GM23338 (cell line): ENCODE measurements at regions not wholly inside any gene's neighbourhood (a gene's known extent, or its start where the extent isn't known, plus 50 kb on each side); places are given as distances from the start of the nearest gene placed in this dataset.

Experiments used
- ATAC-seq: fragments of 200-7000 bp; cut with Tn5 transposase; 3 replicates; pipeline ENCODE4 v1.9.1; 2020
- DNase-seq: peaks from one replicate; pipeline ENCODE4 v3.0.0-alpha.2; 2015; ENCODE audit warnings: low spot score
- H2AFZ ChIP-seq: fragments of 200-600 bp; sonication (generic); 2 replicates; pipeline ENCODE4 v1.8.0; 2016; ENCODE audit warnings: antibody characterized with exemption, mild to moderate bottlenecking, moderate library complexity
- H3F3A ChIP-seq: fragments of 200-600 bp; sonication (generic); replicated peaks from 2 replicates; pipeline ENCODE4 v1.8.0; 2017; ENCODE audit warnings: antibody characterized with exemption, mixed run types, low read depth
- H3K27ac ChIP-seq: fragments of 200-600 bp; sonication (generic); 2 replicates; pipeline ENCODE4 v1.6.1; 2016; ENCODE audit warnings: low read depth
- H3K27me3 ChIP-seq: fragments of 200-600 bp; sonication (generic); 2 replicates; pipeline ENCODE4 v1.8.0; 2016; ENCODE audit warnings: mild to moderate bottlenecking, mixed run types, moderate library complexity; ENCODE audit not compliant: insufficient read depth
- H3K36me3 ChIP-seq: fragments of 200-600 bp; sonication (generic); 2 replicates; pipeline ENCODE4 v1.8.0; 2016; ENCODE audit warnings: mild to moderate bottlenecking; ENCODE audit not compliant: insufficient read depth
- H3K4me1 ChIP-seq: fragments of 200-600 bp; sonication (generic); 2 replicates; pipeline ENCODE4 v1.8.0; 2016; ENCODE audit warnings: mild to moderate bottlenecking, moderate library complexity; ENCODE audit not compliant: insufficient read depth
- H3K4me2 ChIP-seq: fragments of 200-600 bp; sonication (generic); 2 replicates; pipeline ENCODE4 v1.7.1; 2017; ENCODE audit warnings: mixed run types
- H3K4me3 ChIP-seq: fragments of 200-600 bp; sonication (generic); 2 replicates; pipeline ENCODE4 v1.6.1; 2016; ENCODE audit warnings: mixed run types
- H3K79me2 ChIP-seq: fragments of 200-600 bp; sonication (generic); replicated peaks from 2 replicates; pipeline ENCODE4 v1.8.0; 2017; ENCODE audit warnings: mild to moderate bottlenecking; ENCODE audit not compliant: insufficient read depth
- H3K9me2 ChIP-seq: fragments of 200-600 bp; sonication (generic); 2 replicates; pipeline ENCODE4 v1.8.0; 2017; ENCODE audit not compliant: insufficient read depth
- H4K20me1 ChIP-seq: fragments of 200-600 bp; sonication (generic); replicated peaks from 2 replicates; pipeline ENCODE4 v1.8.0; 2017; ENCODE audit warnings: mild to moderate bottlenecking; ENCODE audit not compliant: insufficient read depth
- H3K27ac Mint-ChIP-seq: 2 replicates; pipeline ENCODE4 v1.8.0; 2020; ENCODE audit warnings: inconsistent platforms, mild to moderate bottlenecking, moderate library complexity, mixed read lengths
- H3K27me3 Mint-ChIP-seq: 3 replicates; pipeline ENCODE4 v1.8.0; 2022; ENCODE audit warnings: low read depth, mild to moderate bottlenecking, moderate library complexity, mixed read lengths, inconsistent platforms; ENCODE audit not compliant: insufficient read depth, poor library complexity
- H3K36me3 Mint-ChIP-seq: 3 replicates; pipeline ENCODE4 v1.8.0; 2021; ENCODE audit warnings: low read depth, mild to moderate bottlenecking, inconsistent platforms, moderate library complexity, mixed read lengths
- H3K4me1 Mint-ChIP-seq: 3 replicates; pipeline ENCODE4 v1.8.0; 2020; ENCODE audit warnings: mild to moderate bottlenecking, inconsistent platforms, mixed read lengths
- H3K4me3 Mint-ChIP-seq: 3 replicates; pipeline ENCODE4 v1.8.0; 2021; ENCODE audit warnings: moderate library complexity, mild to moderate bottlenecking, inconsistent platforms, mixed read lengths
- H3K9me3 Mint-ChIP-seq: 3 replicates; pipeline ENCODE4 v1.8.0; 2020; ENCODE audit warnings: moderate library complexity, mild to moderate bottlenecking, inconsistent platforms, mixed read lengths
- CREB1 ChIP-seq: fragments of 250-450 bp; sonication (Bioruptor Pico); IDR thresholded peaks from 2 replicates; pipeline ENCODE4 v1.5.0; 2020; ENCODE audit warnings: low read depth, mild to moderate bottlenecking, moderate library complexity
- EZH2 ChIP-seq: fragments of 200-600 bp; sonication (generic); IDR thresholded peaks from one replicate; pipeline ENCODE4 v1.8.0; 2017; ENCODE audit warnings: antibody characterized with exemption, mild to moderate bottlenecking, low read depth; ENCODE audit not compliant: unreplicated experiment
- EZH2phosphoT487 ChIP-seq: fragments of 200-600 bp; sonication (generic); IDR thresholded peaks from one replicate; pipeline ENCODE4 v1.8.1; 2018; ENCODE audit warnings: antibody characterized with exemption; ENCODE audit not compliant: unreplicated experiment
- POLR2AphosphoS5 ChIP-seq: IDR thresholded peaks from 2 replicates; pipeline ENCODE4 v1.6.1; 2016; ENCODE audit warnings: antibody characterized with exemption, low read depth
- ZNF331 ChIP-seq: fragments of 250-450 bp; sonication (Bioruptor Pico); IDR thresholded peaks from 2 replicates; pipeline ENCODE4 v1.5.0; 2020; ENCODE audit warnings: low read depth, mild to moderate bottlenecking, moderate library complexity
- TF ChIP-seq, protein P1 (sequence below): fragments of 250-450 bp; sonication (Bioruptor Pico); IDR thresholded peaks from 2 replicates; pipeline ENCODE4 v1.5.0; 2020; ENCODE audit warnings: mild to moderate bottlenecking, moderate library complexity
- TF ChIP-seq, protein P2 (sequence below): IDR thresholded peaks from 2 replicates; pipeline ENCODE4 v1.6.1; 2016; ENCODE audit warnings: antibody characterized with exemption

DNA sequence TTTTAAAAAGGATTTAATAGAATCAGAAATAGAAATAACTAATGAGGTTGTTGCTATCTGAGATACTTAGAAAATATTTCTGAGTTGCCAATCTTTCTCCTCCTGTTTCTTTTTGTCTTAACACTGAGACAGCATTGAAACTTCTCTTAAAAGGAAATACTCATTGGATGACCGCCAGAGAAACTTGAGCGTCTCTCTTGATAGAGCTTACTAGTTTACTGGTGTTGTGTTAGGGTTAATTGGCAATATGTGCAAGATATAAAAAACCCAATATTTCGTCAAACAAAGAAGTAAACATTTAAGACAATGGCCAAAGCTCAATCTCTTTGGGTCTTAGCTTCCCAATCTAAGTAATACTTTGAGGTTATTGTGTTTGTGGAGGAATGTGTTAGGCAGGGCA is 176.4 kb upstream of the CHD1 start:
- no peaks in the 10 kb centered on the region for H3K36me3 Mint-ChIP-seq

More for the DNA sequence above, 176.4 kb upstream of the CHD1 start:
- Mint-ChIP-seq H3K4me3 (no peak overlapping the region), H3K27ac (no peak overlapping the region), H3K27me3 (peaks cover 2% of the 10 kb centered on the region), H3K4me1 (no peaks in the 10 kb centered on the region), H3K9me3 (no peaks in the 10 kb centered on the region)
- H3K36me3 ChIP-seq: no peaks in the 10 kb centered on the region
- H3K27ac ChIP-seq: no peak overlapping the region
- no peak overlapping the region for H2AFZ ChIP-seq
- no peak overlapping the region for H3K4me3 ChIP-seq
- ATAC-seq (no peak), DNase-seq (no peak)
- no peaks in the 10 kb centered on the region for H3K4me1 ChIP-seq
- H3K79me2 ChIP-seq: no peaks in the 10 kb centered on the region
- no peaks in the 10 kb centered on the region for H3F3A ChIP-seq
- TF ChIP-seq ZNF331 (no peak), CREB1 (no peak), EZH2 (no peak), POLR2AphosphoS5 (no peak), EZH2phosphoT487 (no peak)
- TF ChIP-seq, protein P1, sequence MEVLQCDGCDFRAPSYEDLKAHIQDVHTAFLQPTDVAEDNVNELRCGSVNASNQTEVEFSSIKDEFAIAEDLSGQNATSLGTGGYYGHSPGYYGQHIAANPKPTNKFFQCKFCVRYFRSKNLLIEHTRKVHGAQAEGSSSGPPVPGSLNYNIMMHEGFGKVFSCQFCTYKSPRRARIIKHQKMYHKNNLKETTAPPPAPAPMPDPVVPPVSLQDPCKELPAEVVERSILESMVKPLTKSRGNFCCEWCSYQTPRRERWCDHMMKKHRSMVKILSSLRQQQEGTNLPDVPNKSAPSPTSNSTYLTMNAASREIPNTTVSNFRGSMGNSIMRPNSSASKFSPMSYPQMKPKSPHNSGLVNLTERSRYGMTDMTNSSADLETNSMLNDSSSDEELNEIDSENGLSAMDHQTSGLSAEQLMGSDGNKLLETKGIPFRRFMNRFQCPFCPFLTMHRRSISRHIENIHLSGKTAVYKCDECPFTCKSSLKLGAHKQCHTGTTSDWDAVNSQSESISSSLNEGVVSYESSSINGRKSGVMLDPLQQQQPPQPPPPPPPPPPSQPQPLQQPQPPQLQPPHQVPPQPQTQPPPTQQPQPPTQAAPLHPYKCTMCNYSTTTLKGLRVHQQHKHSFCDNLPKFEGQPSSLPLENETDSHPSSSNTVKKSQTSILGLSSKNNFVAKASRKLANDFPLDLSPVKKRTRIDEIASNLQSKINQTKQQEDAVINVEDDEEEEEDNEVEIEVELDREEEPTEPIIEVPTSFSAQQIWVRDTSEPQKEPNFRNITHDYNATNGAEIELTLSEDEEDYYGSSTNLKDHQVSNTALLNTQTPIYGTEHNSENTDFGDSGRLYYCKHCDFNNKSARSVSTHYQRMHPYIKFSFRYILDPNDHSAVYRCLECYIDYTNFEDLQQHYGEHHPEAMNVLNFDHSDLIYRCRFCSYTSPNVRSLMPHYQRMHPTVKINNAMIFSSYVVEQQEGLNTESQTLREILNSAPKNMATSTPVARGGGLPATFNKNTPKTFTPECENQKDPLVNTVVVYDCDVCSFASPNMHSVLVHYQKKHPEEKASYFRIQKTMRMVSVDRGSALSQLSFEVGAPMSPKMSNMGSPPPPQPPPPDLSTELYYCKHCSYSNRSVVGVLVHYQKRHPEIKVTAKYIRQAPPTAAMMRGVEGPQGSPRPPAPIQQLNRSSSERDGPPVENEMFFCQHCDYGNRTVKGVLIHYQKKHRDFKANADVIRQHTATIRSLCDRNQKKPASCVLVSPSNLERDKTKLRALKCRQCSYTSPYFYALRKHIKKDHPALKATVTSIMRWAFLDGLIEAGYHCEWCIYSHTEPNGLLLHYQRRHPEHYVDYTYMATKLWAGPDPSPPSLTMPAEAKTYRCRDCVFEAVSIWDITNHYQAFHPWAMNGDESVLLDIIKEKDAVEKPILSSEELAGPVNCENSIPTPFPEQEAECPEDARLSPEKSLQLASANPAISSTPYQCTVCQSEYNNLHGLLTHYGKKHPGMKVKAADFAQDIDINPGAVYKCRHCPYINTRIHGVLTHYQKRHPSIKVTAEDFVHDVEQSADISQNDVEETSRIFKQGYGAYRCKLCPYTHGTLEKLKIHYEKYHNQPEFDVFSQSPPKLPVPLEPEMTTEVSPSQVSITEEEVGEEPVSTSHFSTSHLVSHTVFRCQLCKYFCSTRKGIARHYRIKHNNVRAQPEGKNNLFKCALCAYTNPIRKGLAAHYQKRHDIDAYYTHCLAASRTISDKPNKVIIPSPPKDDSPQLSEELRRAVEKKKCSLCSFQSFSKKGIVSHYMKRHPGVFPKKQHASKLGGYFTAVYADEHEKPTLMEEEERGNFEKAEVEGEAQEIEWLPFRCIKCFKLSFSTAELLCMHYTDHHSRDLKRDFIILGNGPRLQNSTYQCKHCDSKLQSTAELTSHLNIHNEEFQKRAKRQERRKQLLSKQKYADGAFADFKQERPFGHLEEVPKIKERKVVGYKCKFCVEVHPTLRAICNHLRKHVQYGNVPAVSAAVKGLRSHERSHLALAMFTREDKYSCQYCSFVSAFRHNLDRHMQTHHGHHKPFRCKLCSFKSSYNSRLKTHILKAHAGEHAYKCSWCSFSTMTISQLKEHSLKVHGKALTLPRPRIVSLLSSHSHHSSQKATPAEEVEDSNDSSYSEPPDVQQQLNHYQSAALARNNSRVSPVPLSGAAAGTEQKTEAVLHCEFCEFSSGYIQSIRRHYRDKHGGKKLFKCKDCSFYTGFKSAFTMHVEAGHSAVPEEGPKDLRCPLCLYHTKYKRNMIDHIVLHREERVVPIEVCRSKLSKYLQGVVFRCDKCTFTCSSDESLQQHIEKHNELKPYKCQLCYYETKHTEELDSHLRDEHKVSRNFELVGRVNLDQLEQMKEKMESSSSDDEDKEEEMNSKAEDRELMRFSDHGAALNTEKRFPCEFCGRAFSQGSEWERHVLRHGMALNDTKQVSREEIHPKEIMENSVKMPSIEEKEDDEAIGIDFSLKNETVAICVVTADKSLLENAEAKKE (CRISPR knock-in tag): no peak
- TF ChIP-seq, protein P2, sequence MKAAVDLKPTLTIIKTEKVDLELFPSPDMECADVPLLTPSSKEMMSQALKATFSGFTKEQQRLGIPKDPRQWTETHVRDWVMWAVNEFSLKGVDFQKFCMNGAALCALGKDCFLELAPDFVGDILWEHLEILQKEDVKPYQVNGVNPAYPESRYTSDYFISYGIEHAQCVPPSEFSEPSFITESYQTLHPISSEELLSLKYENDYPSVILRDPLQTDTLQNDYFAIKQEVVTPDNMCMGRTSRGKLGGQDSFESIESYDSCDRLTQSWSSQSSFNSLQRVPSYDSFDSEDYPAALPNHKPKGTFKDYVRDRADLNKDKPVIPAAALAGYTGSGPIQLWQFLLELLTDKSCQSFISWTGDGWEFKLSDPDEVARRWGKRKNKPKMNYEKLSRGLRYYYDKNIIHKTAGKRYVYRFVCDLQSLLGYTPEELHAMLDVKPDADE: no peak
- H3K9me2 ChIP-seq: no peaks in the 10 kb centered on the region
- no peak overlapping the region for H3K4me2 ChIP-seq
- H4K20me1 ChIP-seq: no peaks in the 10 kb centered on the region
- H3K27me3 ChIP-seq: no peaks in the 10 kb centered on the region
